CD8-positive, alpha-beta memory T cell (primary cell): ENCODE measurements at regions not wholly inside any gene's neighbourhood (a gene's known extent, or its start where the extent isn't known, plus 50 kb on each side); places are given as distances from the start of the nearest gene placed in this dataset.

ENCODE experiments used
- CTCF ChIA-PET: fragments of 350-600 bp; sonication (Branson Sonifier 250); formaldehyde crosslinking; loops from one replicate; lab custom pipeline; 2021; ENCODE audit warnings: antibody characterized with exemption; lab: Charles Lee
- POLR2A ChIA-PET: fragments of 350-600 bp; sonication (Branson Sonifier 250); formaldehyde crosslinking; loops from one replicate; lab custom pipeline; 2021; ENCODE audit warnings: antibody characterized with exemption; lab: Charles Lee
- DNase-seq, 5 donors: peaks; one replicate each; pipeline versions ENCODE4 v3.0.0 to v3.0.0-alpha.2; 2020 to 2022; ENCODE audit warnings: mixed read lengths in 1 of 5
- H3K27ac ChIP-seq: one replicate; pipeline ENCODE4 v1.7.0; 2013; ENCODE audit warnings: low read depth, mild to moderate bottlenecking, low read length, moderate library complexity
- H3K27me3 ChIP-seq: 2 replicates; pipeline ENCODE4 v1.7.0; 2013; ENCODE audit warnings: low read length, mild to moderate bottlenecking; ENCODE audit not compliant: insufficient read depth, poor library complexity, severe bottlenecking
- H3K36me3 ChIP-seq: 2 replicates; pipeline ENCODE4 v1.7.0; 2013; ENCODE audit warnings: mild to moderate bottlenecking, low read length, moderate library complexity; ENCODE audit not compliant: insufficient read depth
- H3K4me1 ChIP-seq: 2 replicates; pipeline ENCODE4 v1.7.0; 2013; ENCODE audit warnings: mild to moderate bottlenecking, low read length, moderate library complexity; ENCODE audit not compliant: insufficient read depth
- H3K4me3 ChIP-seq: 2 replicates; pipeline ENCODE4 v1.7.0; 2013; ENCODE audit warnings: mild to moderate bottlenecking, low read length
- H3K9me3 ChIP-seq: 2 replicates; pipeline ENCODE4 v1.7.0; 2013; ENCODE audit warnings: mild to moderate bottlenecking, low read length
- H3K27ac Mint-ChIP-seq, 8 donors: one replicate each; pipeline ENCODE4 v1.8.0; 2020 to 2021; ENCODE audit warnings: mixed read lengths in 8 of 8, mild to moderate bottlenecking in 6 of 8, inconsistent platforms in 3 of 8, moderate library complexity in 3 of 8
- H3K27me3 Mint-ChIP-seq, 2 donors: one replicate each; pipeline ENCODE4 v1.8.0; 2020 to 2021; ENCODE audit warnings: mixed read lengths in 2 of 2, mild to moderate bottlenecking in 1 of 2, moderate library complexity in 1 of 2
- H3K36me3 Mint-ChIP-seq, 3 donors: one replicate each; pipeline ENCODE4 v1.8.0; 2020 to 2021; ENCODE audit warnings: mixed read lengths in 3 of 3, inconsistent platforms in 1 of 3, mild to moderate bottlenecking in 1 of 3
- H3K4me1 Mint-ChIP-seq, 3 donors: one replicate each; pipeline ENCODE4 v1.8.0; 2020 to 2021; ENCODE audit warnings: mixed read lengths in 3 of 3, inconsistent platforms in 1 of 3, mild to moderate bottlenecking in 1 of 3
- H3K4me3 Mint-ChIP-seq, 7 donors: one replicate each; pipeline ENCODE4 v1.8.0; 2020 to 2021; ENCODE audit warnings: mixed read lengths in 7 of 7, mild to moderate bottlenecking in 6 of 7, moderate library complexity in 4 of 7, inconsistent platforms in 2 of 7
- H3K9me3 Mint-ChIP-seq, 5 donors: one replicate each; pipeline ENCODE4 v1.8.0; 2020 to 2022; ENCODE audit warnings: mixed read lengths in 5 of 5, mild to moderate bottlenecking in 3 of 5, moderate library complexity in 2 of 5, inconsistent platforms in 1 of 5

- Histone ChIP-seq H3K36me3 (no peaks in the 10 kb centered on the region), H3K9me3 (no peaks in the 10 kb centered on the region), H3K27ac (no peak overlapping the region), H3K27me3 (no peaks in the 10 kb centered on the region), H3K4me3 (no peak overlapping the region), H3K4me1 (no peaks in the 10 kb centered on the region)
- no peaks in the 10 kb centered on the region for H3K9me3 Mint-ChIP-seq
- H3K27me3 Mint-ChIP-seq: peaks cover 0 to 3% of the 10 kb centered on the region in 2 donors
- no peaks in the 10 kb centered on the region for H3K4me1 Mint-ChIP-seq
- no peak overlapping the region for H3K27ac Mint-ChIP-seq
- no peak for DNase-seq
- H3K36me3 Mint-ChIP-seq: no peaks in the 10 kb centered on the region
- ChIA-PET POLR2A (no interaction called here), CTCF (no interaction called here)
- no peak overlapping the region for H3K4me3 Mint-ChIP-seq
Observed at GRCh38 chr10:33434933-33435332, 100.5 kb upstream of the NRP1 start.

- Histone ChIP-seq H3K9me3 (no peaks in the 10 kb centered on the region), H3K27me3 (no peaks in the 10 kb centered on the region), H3K4me3 (no peak overlapping the region), H3K4me1 (no peaks in the 10 kb centered on the region), H3K36me3 (no peaks in the 10 kb centered on the region), H3K27ac (no peak overlapping the region)
- CTCF ChIA-PET: no interaction called here
- Mint-ChIP-seq H3K4me3 (no peak overlapping the region), H3K36me3 (no peaks in the 10 kb centered on the region), H3K9me3 (no peaks in the 10 kb centered on the region), H3K4me1 (no peaks in the 10 kb centered on the region), H3K27me3 (peaks cover 4 to 10% of the 10 kb centered on the region in 2 donors), H3K27ac (no peak overlapping the region)
- no peak for DNase-seq
- POLR2A ChIA-PET: no interaction called here
Observed at GRCh38 chr10:33428682-33429081, 94.2 kb upstream of the NRP1 start.

- Mint-ChIP-seq H3K4me3 (no peak overlapping the region), H3K9me3 (no peaks in the 10 kb centered on the region), H3K36me3 (no peaks in the 10 kb centered on the region), H3K27ac (no peak overlapping the region), H3K27me3 (peaks cover 2 to 10% of the 10 kb centered on the region in 2 donors), H3K4me1 (peaks cover 0 to 4% (median 0%) of the 10 kb centered on the region in 3 donors)
- Histone ChIP-seq H3K27ac (no peak overlapping the region), H3K36me3 (no peaks in the 10 kb centered on the region), H3K4me1 (no peaks in the 10 kb centered on the region), H3K4me3 (no peak overlapping the region), H3K9me3 (no peaks in the 10 kb centered on the region), H3K27me3 (no peaks in the 10 kb centered on the region)
- ChIA-PET CTCF (no interaction called here), POLR2A (no interaction called here)
- DNase-seq: no peak
Observed at GRCh38 chr10:33423154-33423529, 88.7 kb upstream of the NRP1 start.

- Mint-ChIP-seq H3K9me3 (no peaks in the 10 kb centered on the region), H3K27ac (peak overlapping the region in 1 of 8 donors; percentile 76), H3K4me1 (peaks cover 0 to 4% (median 0%) of the 10 kb centered on the region in 3 donors), H3K27me3 (peaks cover 0 to 5% of the 10 kb centered on the region in 2 donors), H3K36me3 (no peaks in the 10 kb centered on the region), H3K4me3 (no peak overlapping the region)
- Histone ChIP-seq H3K9me3 (no peaks in the 10 kb centered on the region), H3K27ac (no peak overlapping the region), H3K4me1 (no peaks in the 10 kb centered on the region), H3K4me3 (no peak overlapping the region), H3K27me3 (no peaks in the 10 kb centered on the region), H3K36me3 (no peaks in the 10 kb centered on the region)
- POLR2A ChIA-PET: no interaction called here
- no peak for DNase-seq
- CTCF ChIA-PET: no interaction called here
Observed at GRCh38 chr10:33422471-33423153, 88.1 kb upstream of the NRP1 start.

- Histone ChIP-seq H3K27ac (no peak overlapping the region), H3K27me3 (no peaks in the 10 kb centered on the region), H3K4me3 (no peak overlapping the region), H3K36me3 (no peaks in the 10 kb centered on the region), H3K9me3 (no peaks in the 10 kb centered on the region), H3K4me1 (no peaks in the 10 kb centered on the region)
- Mint-ChIP-seq H3K4me3 (no peak overlapping the region), H3K27me3 (peaks cover 0 to 5% of the 10 kb centered on the region in 2 donors), H3K36me3 (no peaks in the 10 kb centered on the region), H3K9me3 (no peaks in the 10 kb centered on the region), H3K4me1 (peaks cover 0 to 4% (median 0%) of the 10 kb centered on the region in 3 donors), H3K27ac (peak overlapping the region in 1 of 8 donors; percentile 76)
- ChIA-PET POLR2A (no interaction called here), CTCF (no interaction called here)
- no peak for DNase-seq
Observed at GRCh38 chr10:33421789-33422462, 87.5 kb upstream of the NRP1 start.

GRCh38 chr10:33419311-33419710, 84.8 kb upstream of the NRP1 start:
- peaks cover 2 to 5% of the 10 kb centered on the region in 2 donors for H3K27me3 Mint-ChIP-seq
- no peak for DNase-seq
- no peaks in the 10 kb centered on the region for H3K36me3 Mint-ChIP-seq
- H3K4me3 Mint-ChIP-seq: no peak overlapping the region
- ChIA-PET POLR2A (no interaction called here), CTCF (no interaction called here)
- peaks cover 0 to 4% (median 0%) of the 10 kb centered on the region in 3 donors for H3K4me1 Mint-ChIP-seq
- peak overlapping the region in 1 of 8 donors; percentile 17 for H3K27ac Mint-ChIP-seq
- Histone ChIP-seq H3K4me1 (no peaks in the 10 kb centered on the region), H3K36me3 (no peaks in the 10 kb centered on the region), H3K9me3 (no peaks in the 10 kb centered on the region), H3K27ac (no peak overlapping the region), H3K4me3 (no peak overlapping the region), H3K27me3 (no peaks in the 10 kb centered on the region)
- peaks cover 0 to 3% (median 0%) of the 10 kb centered on the region in 5 donors for H3K9me3 Mint-ChIP-seq

- Histone ChIP-seq H3K4me1 (no peaks in the 10 kb centered on the region), H3K9me3 (no peaks in the 10 kb centered on the region), H3K36me3 (no peaks in the 10 kb centered on the region), H3K4me3 (no peak overlapping the region), H3K27me3 (no peaks in the 10 kb centered on the region), H3K27ac (no peak overlapping the region)
- ChIA-PET CTCF (no interaction called here), POLR2A (no interaction called here)
- peaks cover 0 to 3% (median 0%) of the 10 kb centered on the region in 5 donors for H3K9me3 Mint-ChIP-seq
- peaks cover 0 to 4% (median 0%) of the 10 kb centered on the region in 3 donors for H3K4me1 Mint-ChIP-seq
- H3K4me3 Mint-ChIP-seq: no peak overlapping the region
- H3K27ac Mint-ChIP-seq: no peak overlapping the region
- H3K27me3 Mint-ChIP-seq: peaks cover 4 to 5% of the 10 kb centered on the region in 2 donors
- DNase-seq: no peak
- H3K36me3 Mint-ChIP-seq: no peaks in the 10 kb centered on the region
Observed at GRCh38 chr10:33418301-33418700, 83.8 kb upstream of the NRP1 start.

- no peaks in the 10 kb centered on the region for H3K27me3 ChIP-seq
- no peak overlapping the region for H3K27ac ChIP-seq
- H3K4me1 Mint-ChIP-seq: peaks cover 0 to 4% (median 0%) of the 10 kb centered on the region in 3 donors
- H3K27me3 Mint-ChIP-seq: peaks cover 8% of the 10 kb centered on the region in 2 donors
- H3K27ac Mint-ChIP-seq: no peak overlapping the region
- H3K4me1 ChIP-seq: no peaks in the 10 kb centered on the region
- ChIA-PET POLR2A (no interaction called here), CTCF (no interaction called here)
- no peak overlapping the region for H3K4me3 Mint-ChIP-seq
- H3K9me3 ChIP-seq: no peaks in the 10 kb centered on the region
- H3K36me3 Mint-ChIP-seq: no peaks in the 10 kb centered on the region
- H3K36me3 ChIP-seq: no peaks in the 10 kb centered on the region
- peaks cover 0 to 7% (median 0%) of the 10 kb centered on the region in 5 donors for H3K9me3 Mint-ChIP-seq
- DNase-seq: no peak
- no peak overlapping the region for H3K4me3 ChIP-seq
Observed at GRCh38 chr10:33416691-33417090, 82.2 kb upstream of the NRP1 start.
